CD4-positive, alpha-beta T cell (primary cell): ENCODE measurements at regions not wholly inside any gene's neighbourhood (a gene's known extent, or its start where the extent isn't known, plus 50 kb on each side); places are given as distances from the start of the nearest gene placed in this dataset.

Source experiments
- ATAC-seq: fragments of 200-7000 bp; cut with Tn5 transposase; one replicate; pipeline ENCODE4 v1.10.0; 2022; ENCODE audit warnings: mild to moderate bottlenecking; ENCODE audit not compliant: poor library complexity
- CTCF ChIA-PET: fragments of 350-600 bp; sonication (Branson Sonifier 250); formaldehyde crosslinking; loops from one replicate; lab custom pipeline; 2021; ENCODE audit warnings: antibody characterized with exemption, inconsistent platforms; lab: Charles Lee
- POLR2A ChIA-PET: fragments of 350-600 bp; sonication (Branson Sonifier 250); formaldehyde crosslinking; loops from one replicate; lab custom pipeline; 2021; ENCODE audit warnings: antibody characterized with exemption, inconsistent platforms; lab: Charles Lee
- DNase-seq, 14 experiments: peaks; one replicate each; pipeline ENCODE4 v3.0.0-alpha.2; 2013 to 2020; ENCODE audit warnings: mixed read lengths in 2 of 14
- H3K27ac ChIP-seq, 2 donors: one replicate each; pipeline versions ENCODE4 v1.5.1 to v1.7.0; 2013; ENCODE audit warnings: low read length in 2 of 2, low read depth in 1 of 2, mild to moderate bottlenecking in 1 of 2
- H3K27me3 ChIP-seq, 2 experiments: 1 replicate in 1 of 2; 2 replicates in 1 of 2; pipeline versions ENCODE4 v1.6.1 to v1.7.0; 2013; ENCODE audit warnings: low read length in 2 of 2, control low read depth in 1 of 2, mild to moderate bottlenecking in 1 of 2, moderate library complexity in 1 of 2; ENCODE audit not compliant: insufficient read depth in 2 of 2, control insufficient read depth in 1 of 2
- H3K36me3 ChIP-seq: one replicate; pipeline ENCODE4 v1.6.1; 2013; ENCODE audit warnings: low read length, control low read depth; ENCODE audit not compliant: insufficient read depth
- H3K4me1 ChIP-seq: one replicate; pipeline ENCODE4 v1.6.1; 2013; ENCODE audit warnings: low read length, control low read depth; ENCODE audit not compliant: insufficient read depth
- H3K4me3 ChIP-seq: one replicate; pipeline ENCODE4 v1.5.1; 2013; ENCODE audit warnings: mild to moderate bottlenecking, low read length, moderate library complexity
- H3K9me3 ChIP-seq, 2 experiments: 1 replicate in 1 of 2; 2 replicates in 1 of 2; pipeline versions ENCODE4 v1.6.1 to v1.7.0; 2013; ENCODE audit warnings: low read length in 2 of 2, mild to moderate bottlenecking in 2 of 2, control low read depth in 1 of 2, moderate library complexity in 1 of 2; ENCODE audit not compliant: control insufficient read depth in 1 of 2, insufficient read depth in 1 of 2
- H3K27ac Mint-ChIP-seq: one replicate; pipeline ENCODE4 v1.8.0; 2020; ENCODE audit warnings: mixed read lengths
- H3K27me3 Mint-ChIP-seq: one replicate; pipeline ENCODE4 v1.8.0; 2021; ENCODE audit warnings: mixed read lengths
- H3K36me3 Mint-ChIP-seq: one replicate; pipeline ENCODE4 v1.8.0; 2021; ENCODE audit warnings: low read depth, mixed read lengths
- H3K4me1 Mint-ChIP-seq: one replicate; pipeline ENCODE4 v1.8.0; 2021; ENCODE audit warnings: low read depth, mixed read lengths
- H3K4me3 Mint-ChIP-seq: one replicate; pipeline ENCODE4 v1.8.0; 2020; ENCODE audit warnings: mild to moderate bottlenecking, mixed read lengths
- H3K9me3 Mint-ChIP-seq: one replicate; pipeline ENCODE4 v1.8.0; 2020; ENCODE audit warnings: mixed read lengths
- intact Hi-C, 2 experiments: fragments of 100-400 bp; cut with DNase I in 1 of 2; cut with micrococcal nuclease in 1 of 2; formaldehyde crosslinking; loops; one replicate each; pipeline versions ENCODE4 v1.15.1 to v1.9.0; 2023 to 2025; cut with DNase I, micrococcal nuclease
- TF ChIP-seq, protein P1 (sequence below): fragments of 200-600 bp; IDR thresholded peaks from one replicate; pipeline ENCODE4 v1.8.0; 2022; ENCODE audit warnings: antibody characterized with exemption, mild to moderate bottlenecking

DNA sequence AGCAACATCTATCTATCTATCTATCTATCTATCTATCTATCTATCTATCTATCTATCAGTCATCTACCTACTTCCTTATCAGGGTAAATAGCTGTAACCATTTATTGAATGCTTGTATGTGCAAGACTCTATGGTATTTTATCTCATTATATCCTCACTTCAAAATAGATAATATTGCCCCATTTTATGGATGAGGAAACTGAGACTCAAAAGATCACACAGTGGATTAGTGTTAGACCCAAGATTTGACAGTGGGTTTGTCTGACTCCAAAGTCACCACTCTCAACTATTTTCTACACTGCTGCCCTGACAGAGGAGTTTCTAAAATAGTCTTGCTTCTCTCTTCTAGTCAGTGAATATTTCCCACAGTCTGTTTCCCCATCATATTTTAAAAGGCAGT lies 94.3 kb upstream of the NR3C1 start:
- H3K27ac ChIP-seq: no peak overlapping the region
- no peaks in the 10 kb centered on the region for H3K9me3 ChIP-seq
- TF ChIP-seq, protein P1, sequence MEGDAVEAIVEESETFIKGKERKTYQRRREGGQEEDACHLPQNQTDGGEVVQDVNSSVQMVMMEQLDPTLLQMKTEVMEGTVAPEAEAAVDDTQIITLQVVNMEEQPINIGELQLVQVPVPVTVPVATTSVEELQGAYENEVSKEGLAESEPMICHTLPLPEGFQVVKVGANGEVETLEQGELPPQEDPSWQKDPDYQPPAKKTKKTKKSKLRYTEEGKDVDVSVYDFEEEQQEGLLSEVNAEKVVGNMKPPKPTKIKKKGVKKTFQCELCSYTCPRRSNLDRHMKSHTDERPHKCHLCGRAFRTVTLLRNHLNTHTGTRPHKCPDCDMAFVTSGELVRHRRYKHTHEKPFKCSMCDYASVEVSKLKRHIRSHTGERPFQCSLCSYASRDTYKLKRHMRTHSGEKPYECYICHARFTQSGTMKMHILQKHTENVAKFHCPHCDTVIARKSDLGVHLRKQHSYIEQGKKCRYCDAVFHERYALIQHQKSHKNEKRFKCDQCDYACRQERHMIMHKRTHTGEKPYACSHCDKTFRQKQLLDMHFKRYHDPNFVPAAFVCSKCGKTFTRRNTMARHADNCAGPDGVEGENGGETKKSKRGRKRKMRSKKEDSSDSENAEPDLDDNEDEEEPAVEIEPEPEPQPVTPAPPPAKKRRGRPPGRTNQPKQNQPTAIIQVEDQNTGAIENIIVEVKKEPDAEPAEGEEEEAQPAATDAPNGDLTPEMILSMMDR: no peak
- H3K9me3 Mint-ChIP-seq: no peaks in the 10 kb centered on the region
- no peaks in the 10 kb centered on the region for H3K27me3 Mint-ChIP-seq
- no peaks in the 10 kb centered on the region for H3K36me3 Mint-ChIP-seq
- CTCF ChIA-PET: no interaction called here
- H3K4me3 ChIP-seq: no peak overlapping the region
- ATAC-seq (no peak), DNase-seq (no peak)
- H3K4me3 Mint-ChIP-seq: no peak overlapping the region
- no peaks in the 10 kb centered on the region for H3K4me1 ChIP-seq
- H3K4me1 Mint-ChIP-seq: no peaks in the 10 kb centered on the region
- intact Hi-C loops: no loop called here
- H3K36me3 ChIP-seq: no peaks in the 10 kb centered on the region
- POLR2A ChIA-PET: interaction anchor here (1.2 kb wide), 1 partner anchor 93 kb away, joined by 3 read pairs; no protein-coding TSS in a partner anchor
- no peak overlapping the region for H3K27ac Mint-ChIP-seq
- no peaks in the 10 kb centered on the region for H3K27me3 ChIP-seq

DNA sequence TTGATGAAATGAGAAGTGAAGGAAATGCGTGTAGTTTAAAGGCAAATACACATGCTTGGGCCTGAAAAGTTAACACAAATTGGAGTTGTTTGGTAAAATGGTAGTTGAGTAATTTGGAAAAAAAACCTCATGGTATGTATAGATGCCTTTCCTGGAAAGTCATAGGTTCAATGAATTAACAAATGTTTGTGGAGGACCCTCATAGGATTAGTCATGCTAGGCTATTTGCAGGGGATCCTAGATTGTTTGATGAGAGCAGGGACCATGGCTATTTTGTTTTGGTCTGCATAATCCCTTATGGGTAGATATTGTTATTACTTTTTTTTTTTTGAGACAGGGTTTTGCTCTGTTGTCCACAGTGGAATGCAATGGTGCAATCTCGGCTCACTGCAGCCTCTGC lies 93.5 kb upstream of the NR3C1 start:
- no peak for ATAC-seq
- CTCF ChIA-PET: no interaction called here

DNA sequence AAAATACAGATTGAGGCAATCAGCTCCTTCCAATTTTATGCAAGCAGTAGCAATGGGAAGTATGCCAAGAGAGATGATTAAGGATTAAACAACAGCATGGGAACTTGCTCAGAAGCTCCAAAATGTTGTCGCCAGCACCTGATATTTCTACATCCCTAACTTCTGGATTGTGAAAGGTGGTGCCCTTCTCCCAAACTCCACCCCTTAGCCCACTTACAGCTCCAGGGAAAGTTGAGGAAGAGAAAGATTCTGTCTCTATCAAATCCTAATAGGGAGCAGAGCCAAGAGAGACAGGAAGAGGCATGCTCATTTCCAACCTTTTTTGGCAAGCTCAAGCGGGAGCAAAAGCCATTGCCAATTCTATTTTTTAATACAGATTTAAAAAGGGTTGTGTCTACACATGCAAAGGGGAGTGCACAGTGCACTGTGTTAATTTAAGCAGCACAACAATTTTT lies 92.4 kb upstream of the NR3C1 start:
- Histone ChIP-seq H3K27me3 (no peaks in the 10 kb centered on the region), H3K4me1 (no peaks in the 10 kb centered on the region), H3K27ac (no peak overlapping the region), H3K36me3 (no peaks in the 10 kb centered on the region), H3K9me3 (no peaks in the 10 kb centered on the region), H3K4me3 (no peak overlapping the region)
- ChIA-PET POLR2A (no interaction called here), CTCF (interaction anchor here (0.6 kb wide), 1 partner anchor 9 kb away, joined by 3 read pairs; no protein-coding TSS in a partner anchor)
- Mint-ChIP-seq H3K27ac (no peak overlapping the region), H3K36me3 (no peaks in the 10 kb centered on the region), H3K4me1 (no peaks in the 10 kb centered on the region), H3K4me3 (no peak overlapping the region), H3K27me3 (no peaks in the 10 kb centered on the region), H3K9me3 (no peaks in the 10 kb centered on the region)
- DNase-seq: peak in 2 of 14 experiments; percentile 20 to 25
- ATAC-seq: no peak
- TF ChIP-seq, protein P1: no peak
- intact Hi-C loops: no loop called here

More for the DNA sequence above, 93.5 kb upstream of the NR3C1 start:
- H3K4me3 ChIP-seq: no peak overlapping the region
- no peaks in the 10 kb centered on the region for H3K36me3 ChIP-seq
- intact Hi-C loops: no loop called here
- Mint-ChIP-seq H3K4me3 (no peak overlapping the region), H3K36me3 (no peaks in the 10 kb centered on the region), H3K27ac (no peak overlapping the region), H3K4me1 (no peaks in the 10 kb centered on the region), H3K9me3 (no peaks in the 10 kb centered on the region), H3K27me3 (no peaks in the 10 kb centered on the region)
- no peak overlapping the region for H3K27ac ChIP-seq
- TF ChIP-seq, protein P1: no peak
- POLR2A ChIA-PET: interaction anchor here (1.2 kb wide), 1 partner anchor 92 kb away, joined by 3 read pairs; no protein-coding TSS in a partner anchor
- no peaks in the 10 kb centered on the region for H3K9me3 ChIP-seq
- no peak for DNase-seq
- no peaks in the 10 kb centered on the region for H3K4me1 ChIP-seq
- no peaks in the 10 kb centered on the region for H3K27me3 ChIP-seq
